A549 (cell line): ENCODE measurements at regions not wholly inside any gene's neighbourhood (a gene's known extent, or its start where the extent isn't known, plus 50 kb on each side); places are given as distances from the start of the nearest gene placed in this dataset.

Experiments
- ATAC-seq, 2 experiments: fragments of 200-7000 bp in 1 of 2; fragments of >200 bp in 1 of 2; cut with Nextera tagmentation in 1 of 2; cut with Tn5 transposase in 1 of 2; 3 replicates each; pipeline versions ENCODE4 v1.8.0 to v1.9.1; 2018 to 2020; ENCODE audit warnings: mild to moderate bottlenecking in 1 of 2, moderate library complexity in 1 of 2
- CTCF ChIA-PET: fragments of 300-600 bp; sonication (Branson Sonifier 250); formaldehyde crosslinking; extraction: SDS; loops from one replicate; lab custom pipeline; 2021; ENCODE audit warnings: antibody characterized with exemption, inconsistent platforms; lab: Yijun Ruan, JAX
- POLR2A ChIA-PET: fragments of 350-600 bp; formaldehyde crosslinking; extraction: SDS; loops from one replicate; lab custom pipeline; 2021; ENCODE audit warnings: antibody characterized with exemption, inconsistent platforms; lab: Yijun Ruan, JAX
- DNase-seq, 2 experiments: peaks; one replicate each; pipeline versions ENCODE4 v3.0.0 to v3.0.0-alpha.2; 2011 to 2016; ENCODE audit warnings: low read depth in 1 of 2, low spot score in 1 of 2
- FAIRE-seq: peaks from 2 replicates; lab custom pipeline; 2011; peaks lifted over from hg19 to GRCh38; lab: Jason Lieb, UNC
- H3K27ac ChIP-seq, 2 experiments: fragments of >200 bp; sonication (Bioruptor Twin); formaldehyde crosslinking; 3 replicates each; pipeline ENCODE4 v1.5.1; 2016 to 2017
- H3K4me1 ChIP-seq: fragments of >200 bp; sonication (Bioruptor Twin); formaldehyde crosslinking; 3 replicates; pipeline ENCODE4 v1.6.1; 2016
- H3K4me2 ChIP-seq: fragments of >200 bp; sonication (Bioruptor Twin); formaldehyde crosslinking; 3 replicates; pipeline ENCODE4 v1.6.1; 2016
- H3K4me3 ChIP-seq: fragments of >200 bp; sonication (Bioruptor Twin); formaldehyde crosslinking; 3 replicates; pipeline ENCODE4 v1.5.1; 2016
- H3K9me3 ChIP-seq: fragments of >200 bp; sonication (Bioruptor Twin); formaldehyde crosslinking; 3 replicates; pipeline ENCODE4 v1.6.1; 2016
- BCL3 ChIP-seq: fragments of >200 bp; sonication (Bioruptor Twin); formaldehyde crosslinking; IDR thresholded peaks from 3 replicates; pipeline ENCODE4 v1.6.1; 2016
- BHLHE40 ChIP-seq: IDR thresholded peaks from 2 replicates; pipeline ENCODE4 v1.6.1; 2012; ENCODE audit warnings: low read depth, low read length, inconsistent platforms
- CBX8 ChIP-seq: fragments of 200-600 bp; sonication (generic); IDR thresholded peaks from 2 replicates; pipeline ENCODE4 v1.6.1; 2016
- CEBPB ChIP-seq, 2 experiments: fragments of >200 bp in 1 of 2; sonication (Bioruptor Twin) in 1 of 2; formaldehyde crosslinking in 1 of 2; IDR thresholded peaks; 2 replicates each; pipeline ENCODE4 v1.6.1; 2012 to 2016
- CHD4 ChIP-seq: fragments of 200-600 bp; sonication (generic); IDR thresholded peaks from 2 replicates; pipeline ENCODE4 v1.6.1; 2016; ENCODE audit warnings: antibody characterized with exemption, mild to moderate bottlenecking, borderline replicate concordance
- EHF ChIP-seq: fragments of 250-450 bp; sonication (Bioruptor Pico); IDR thresholded peaks from 2 replicates; pipeline ENCODE4 v1.5.0; 2020; ENCODE audit warnings: mild to moderate bottlenecking
- EP300 ChIP-seq, 2 experiments: fragments of >200 bp; sonication (Bioruptor Twin); formaldehyde crosslinking; IDR thresholded peaks; 2 replicates in 1 of 2; 3 replicates in 1 of 2; pipeline ENCODE4 v1.6.1; 2016 to 2017
- FOSL2 ChIP-seq, 2 experiments: fragments of 450-650 bp in 1 of 2; fragments of >200 bp in 1 of 2; sonication (Bioruptor Twin) in 1 of 2; formaldehyde crosslinking; IDR thresholded peaks; 2 replicates each; pipeline versions ENCODE4 v1.5.0 to v1.6.1; 2016 to 2020; ENCODE audit warnings: mild to moderate bottlenecking in 1 of 2, moderate library complexity in 1 of 2
- FOXS1 ChIP-seq: fragments of 250-450 bp; sonication (Bioruptor Pico); IDR thresholded peaks from 2 replicates; pipeline ENCODE4 v1.5.0; 2020; ENCODE audit warnings: mild to moderate bottlenecking, moderate library complexity
- GATA3 ChIP-seq: IDR thresholded peaks from 2 replicates; pipeline ENCODE4 v1.6.1; 2012; ENCODE audit warnings: borderline replicate concordance
- HEYL ChIP-seq: fragments of 250-450 bp; sonication (Bioruptor Pico); IDR thresholded peaks from 2 replicates; pipeline ENCODE4 v1.8.0; 2021; ENCODE audit warnings: mild to moderate bottlenecking, moderate library complexity
- HOXB5 ChIP-seq: fragments of 250-450 bp; sonication (Bioruptor Pico); IDR thresholded peaks from 2 replicates; pipeline ENCODE4 v1.5.0; 2020; ENCODE audit warnings: mild to moderate bottlenecking, moderate library complexity
- JUN ChIP-seq, 2 experiments: fragments of >200 bp; sonication (Bioruptor Twin); formaldehyde crosslinking; IDR thresholded peaks; 2 replicates in 1 of 2; 3 replicates in 1 of 2; pipeline ENCODE4 v1.6.1; 2016 to 2017
- KDM1A ChIP-seq: fragments of 200-600 bp; sonication (generic); IDR thresholded peaks from 2 replicates; pipeline ENCODE4 v1.6.1; 2016; ENCODE audit warnings: low read depth, mild to moderate bottlenecking
- KDM5A ChIP-seq: fragments of 200-600 bp; sonication (generic); IDR thresholded peaks from 2 replicates; pipeline ENCODE4 v1.6.1; 2016; ENCODE audit warnings: antibody characterized with exemption, mild to moderate bottlenecking
- MAFK ChIP-seq: fragments of 450-650 bp; IDR thresholded peaks from 2 replicates; pipeline ENCODE4 v1.6.1; 2014; ENCODE audit not compliant: partially characterized antibody
- MAX ChIP-seq: IDR thresholded peaks from 2 replicates; pipeline ENCODE4 v1.6.1; 2012
- MYC ChIP-seq: IDR thresholded peaks from 2 replicates; pipeline ENCODE4 v1.6.1; 2012; ENCODE audit warnings: mild to moderate bottlenecking, inconsistent platforms, low read length, improper control_type of control experiment, borderline replicate concordance
- NFE2L2 ChIP-seq: fragments of 150-350 bp; conservative IDR thresholded peaks from 2 replicates; pipeline ENCODE4 v1.6.1; 2014; ENCODE audit warnings: low read length
- NR3C1 ChIP-seq: fragments of >200 bp; sonication (Bioruptor Twin); formaldehyde crosslinking; IDR thresholded peaks from 3 replicates; pipeline ENCODE4 v1.6.1; 2017
- PHF8 ChIP-seq: fragments of 200-600 bp; sonication (generic); IDR thresholded peaks from 2 replicates; pipeline ENCODE4 v1.6.1; 2016; ENCODE audit warnings: low read depth, mild to moderate bottlenecking, antibody characterized with exemption, moderate library complexity, borderline replicate concordance
- POLR2AphosphoS2 ChIP-seq: conservative IDR thresholded peaks from 2 replicates; pipeline ENCODE4 v1.6.1; 2012; ENCODE audit warnings: low read length, improper control_type of control experiment, inconsistent platforms
- RARB ChIP-seq: fragments of 250-450 bp; sonication (Bioruptor Pico); IDR thresholded peaks from 2 replicates; pipeline ENCODE4 v1.8.0; 2021; ENCODE audit warnings: mild to moderate bottlenecking, moderate library complexity
- RFX5 ChIP-seq: fragments of 450-650 bp; IDR thresholded peaks from 2 replicates; pipeline ENCODE4 v1.7.1; 2014; ENCODE audit warnings: antibody characterized with exemption, mild to moderate bottlenecking, moderate library complexity
- SMC3 ChIP-seq: fragments of >200 bp; sonication (Bioruptor Twin); formaldehyde crosslinking; IDR thresholded peaks from 3 replicates; pipeline ENCODE4 v1.6.1; 2018; ENCODE audit warnings: inconsistent platforms
- SREBF2 ChIP-seq: fragments of 450-650 bp; IDR thresholded peaks from 2 replicates; pipeline ENCODE4 v1.6.1; 2014; ENCODE audit warnings: mild to moderate bottlenecking, moderate library complexity
- TP53 ChIP-seq: fragments of 250-450 bp; sonication (Bioruptor Pico); IDR thresholded peaks from 2 replicates; pipeline ENCODE4 v1.5.0; 2021; ENCODE audit warnings: mild to moderate bottlenecking, moderate library complexity
- ZNF302 ChIP-seq: fragments of 250-450 bp; sonication (Bioruptor Pico); IDR thresholded peaks from 2 replicates; pipeline ENCODE4 v1.9.0; 2021; ENCODE audit warnings: inconsistent platforms, mild to moderate bottlenecking, moderate library complexity
- ZSCAN20 ChIP-seq: fragments of 250-450 bp; sonication (Bioruptor Pico); IDR thresholded peaks from 2 replicates; pipeline ENCODE4 v1.8.0; 2022; ENCODE audit warnings: mild to moderate bottlenecking, moderate library complexity
- WGBS: methylation state at CpG from one replicate; pipeline ENCODE4 v1.1.6; 2017; ENCODE audit errors: missing lambda C conversion rate; 5-methylcytosine and 5-hydroxymethylcytosine counted together
- TF ChIP-seq, protein P1 (sequence below): fragments of 250-450 bp; sonication (Bioruptor Pico); IDR thresholded peaks from 2 replicates; pipeline ENCODE4 v1.5.0; 2020; ENCODE audit warnings: low read depth, mild to moderate bottlenecking, moderate library complexity
- TF ChIP-seq, protein P2 (sequence below): IDR thresholded peaks from 2 replicates; pipeline ENCODE4 v1.6.1; 2012; ENCODE audit warnings: low read depth, borderline replicate concordance
- TF ChIP-seq, protein P3 (sequence below): fragments of >200 bp; sonication (Bioruptor Twin); formaldehyde crosslinking; IDR thresholded peaks from 2 replicates; pipeline ENCODE4 v1.6.1; 2016

- no peak overlapping the region for H3K4me3 ChIP-seq
- FAIRE-seq (no peak), DNase-seq (no peak), ATAC-seq (no peak)
- no peak overlapping the region for H3K4me2 ChIP-seq
- 34% methylated on average over 3 of the region's 3 CpGs for WGBS
- POLR2A ChIA-PET: no interaction called here
- H3K9me3 ChIP-seq: no peaks in the 10 kb centered on the region
- no peaks in the 10 kb centered on the region for H3K4me1 ChIP-seq
- H3K27ac ChIP-seq: no peak overlapping the region
- no peak for TF ChIP-seq FOSL2 (IDR thresholded peaks at IDR 0.05)
- TF ChIP-seq FOSL2 (CRISPR knock-in tag; IDR thresholded peaks at IDR 0.05): no peak
- no peak for TF ChIP-seq KDM5A
- TF ChIP-seq HEYL (CRISPR knock-in tag): no peak
- TF ChIP-seq RARB (CRISPR knock-in tag): no peak
- no peak for TF ChIP-seq EHF
- TF ChIP-seq JUN (IDR thresholded peaks at IDR 0.05): no peak
- TF ChIP-seq, protein P1, sequence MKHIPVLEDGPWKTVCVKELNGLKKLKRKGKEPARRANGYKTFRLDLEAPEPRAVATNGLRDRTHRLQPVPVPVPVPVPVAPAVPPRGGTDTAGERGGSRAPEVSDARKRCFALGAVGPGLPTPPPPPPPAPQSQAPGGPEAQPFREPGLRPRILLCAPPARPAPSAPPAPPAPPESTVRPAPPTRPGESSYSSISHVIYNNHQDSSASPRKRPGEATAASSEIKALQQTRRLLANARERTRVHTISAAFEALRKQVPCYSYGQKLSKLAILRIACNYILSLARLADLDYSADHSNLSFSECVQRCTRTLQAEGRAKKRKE (CRISPR knock-in tag): no peak
- no peak for TF ChIP-seq SMC3
- no peak for TF ChIP-seq NR3C1
- no peak for TF ChIP-seq GATA3
- TF ChIP-seq POLR2AphosphoS2: no peak
- TF ChIP-seq MAX: no peak
- no peak for TF ChIP-seq MYC
- CTCF ChIA-PET: no interaction called here
Observed at GRCh38 chr16:51719376-51719775, 568.3 kb upstream of the SALL1 start.

- Histone ChIP-seq H3K4me3 (no peak overlapping the region), H3K27ac (no peak overlapping the region), H3K9me3 (no peaks in the 10 kb centered on the region), H3K4me2 (no peak overlapping the region), H3K4me1 (no peaks in the 10 kb centered on the region)
- POLR2A ChIA-PET: no interaction called here
- no peak for DNase-seq
- no peak for FAIRE-seq
- WGBS: 22% methylated on average over 1 of the region's 1 CpG
- CTCF ChIA-PET: interaction anchor here (1.0 kb wide), 1 partner anchor 18 kb away, joined by 4 read pairs; no protein-coding TSS in a partner anchor
- no peak for ATAC-seq
- TF ChIP-seq HEYL (CRISPR knock-in tag) (no peak), HOXB5 (CRISPR knock-in tag) (no peak), MAFK (no peak), MAX (no peak), SREBF2 (no peak), KDM1A (no peak), ZSCAN20 (CRISPR knock-in tag) (no peak), CHD4 (no peak), BCL3 (no peak)
- TF ChIP-seq, all 56 proteins: peak for 0
Observed at GRCh38 chr16:51716195-51716594, 565.1 kb upstream of the SALL1 start.

GRCh38 chr16:51713502-51713901 lies 562.4 kb upstream of the SALL1 start:
- Histone ChIP-seq H3K4me2 (no peak overlapping the region), H3K9me3 (no peaks in the 10 kb centered on the region), H3K4me1 (no peaks in the 10 kb centered on the region), H3K4me3 (no peak overlapping the region), H3K27ac (no peak overlapping the region)
- TF ChIP-seq SMC3 (no peak), RARB (CRISPR knock-in tag) (no peak), NR3C1 (no peak), RFX5 (no peak), PHF8 (no peak), EP300 (IDR thresholded peaks at IDR 0.05) (no peak), CBX8 (no peak), NFE2L2 (no peak), TP53 (CRISPR knock-in tag) (no peak), CEBPB (IDR thresholded peaks at IDR 0.05) (no peak), FOXS1 (CRISPR knock-in tag) (no peak), POLR2AphosphoS2 (no peak), MAX (no peak), BHLHE40 (no peak), GATA3 (no peak), ZNF302 (CRISPR knock-in tag) (no peak), KDM5A (no peak)
- TF ChIP-seq, protein P2, sequence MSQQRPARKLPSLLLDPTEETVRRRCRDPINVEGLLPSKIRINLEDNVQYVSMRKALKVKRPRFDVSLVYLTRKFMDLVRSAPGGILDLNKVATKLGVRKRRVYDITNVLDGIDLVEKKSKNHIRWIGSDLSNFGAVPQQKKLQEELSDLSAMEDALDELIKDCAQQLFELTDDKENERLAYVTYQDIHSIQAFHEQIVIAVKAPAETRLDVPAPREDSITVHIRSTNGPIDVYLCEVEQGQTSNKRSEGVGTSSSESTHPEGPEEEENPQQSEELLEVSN: no peak
- TF ChIP-seq, protein P3, sequence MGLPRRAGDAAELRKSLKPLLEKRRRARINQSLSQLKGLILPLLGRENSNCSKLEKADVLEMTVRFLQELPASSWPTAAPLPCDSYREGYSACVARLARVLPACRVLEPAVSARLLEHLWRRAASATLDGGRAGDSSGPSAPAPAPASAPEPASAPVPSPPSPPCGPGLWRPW: no peak
- TF ChIP-seq, protein P1 (CRISPR knock-in tag): no peak
- FAIRE-seq (no peak), DNase-seq (no peak), ATAC-seq (no peak)
- 13% methylated on average over 2 of the region's 2 CpGs for WGBS
- POLR2A ChIA-PET: no interaction called here
- CTCF ChIA-PET: no interaction called here
